Upper lobe of left lung (tissue), 6 donors: ENCODE measurements at regions not wholly inside any gene's neighbourhood (a gene's known extent, or its start where the extent isn't known, plus 50 kb on each side); places are given as distances from the start of the nearest gene placed in this dataset.

Source experiments
- ATAC-seq, 2 donors: fragments of 200-7000 bp; cut with Tn5 transposase; one replicate each; pipeline ENCODE4 v1.9.1; 2022; ENCODE audit warnings: mild to moderate bottlenecking in 2 of 2, moderate library complexity in 2 of 2; ENCODE audit not compliant: low FRiP score in 2 of 2
- DNase-seq, 2 donors: peaks; one replicate each; pipeline ENCODE4 v3.0.0-alpha.2; 2019 to 2020
- H3K27ac ChIP-seq, 4 donors: fragments of 200-600 bp; sonication (generic); one replicate each; pipeline ENCODE4 v1.5.1; 2016 to 2019
- H3K27me3 ChIP-seq, 4 donors: fragments of 200-600 bp; sonication (generic); one replicate each; pipeline ENCODE4 v1.5.1; 2017 to 2019
- H3K36me3 ChIP-seq, 4 donors: fragments of 200-600 bp; sonication (generic); one replicate each; pipeline ENCODE4 v1.5.1; 2016 to 2019
- H3K4me1 ChIP-seq, 4 donors: fragments of 200-600 bp; sonication (generic); one replicate each; pipeline ENCODE4 v1.5.1; 2018 to 2019
- H3K4me3 ChIP-seq, 4 donors: fragments of 200-600 bp; sonication (generic); one replicate each; pipeline ENCODE4 v1.5.1; 2017 to 2019; ENCODE audit warnings: mild to moderate bottlenecking in 2 of 4, moderate library complexity in 1 of 4
- H3K9me3 ChIP-seq, 4 donors: fragments of 200-600 bp; sonication (generic); one replicate each; pipeline ENCODE4 v1.5.1; 2018 to 2019
- CTCF ChIP-seq, 6 experiments: fragments of 450-650 bp in 4 of 6; fragments of 200-600 bp in 2 of 6; sonication (generic) in 2 of 6; IDR thresholded peaks; one replicate each; pipeline ENCODE4 v1.5.1; 2016 to 2019; ENCODE audit warnings: antibody characterized with exemption in 6 of 6
- EP300 ChIP-seq, 4 donors: sonication (generic); formaldehyde crosslinking; IDR thresholded peaks; one replicate each; pipeline ENCODE4 v1.5.1; 2017; ENCODE audit warnings: antibody characterized with exemption in 4 of 4, control low read depth in 2 of 4
- POLR2A ChIP-seq, 4 donors: fragments of 450-650 bp; IDR thresholded peaks; one replicate each; pipeline ENCODE4 v1.5.1; 2016 to 2017; ENCODE audit warnings: antibody characterized with exemption in 4 of 4, mild to moderate bottlenecking in 2 of 4
- POLR2AphosphoS5 ChIP-seq, 2 donors: sonication (generic); formaldehyde crosslinking; IDR thresholded peaks; one replicate each; pipeline ENCODE4 v1.5.1; 2017; ENCODE audit warnings: antibody characterized with exemption in 2 of 2
- WGBS, 2 donors: methylation state at CpG; one replicate each; pipeline ENCODE4 v1.1.5; 2017 to 2018; 5-methylcytosine and 5-hydroxymethylcytosine counted together
- donor health status: DM: no; HTN: no; CAD: no; lungs with moderate emphysema.
- donor health status: DM: no; HTN: yes; CAD: no; lungs with severe emphysema.

- Histone ChIP-seq H3K9me3 (peaks cover 0 to 7% (median 0%) of the 10 kb centered on the region in 4 donors), H3K27ac (no peak overlapping the region), H3K27me3 (no peaks in the 10 kb centered on the region), H3K4me1 (no peaks in the 10 kb centered on the region), H3K4me3 (no peak overlapping the region), H3K36me3 (no peaks in the 10 kb centered on the region)
- TF ChIP-seq CTCF (IDR thresholded peaks at IDR 0.05) (no peak), POLR2A (IDR thresholded peaks at IDR 0.05) (no peak), EP300 (IDR thresholded peaks at IDR 0.05) (no peak), POLR2AphosphoS5 (IDR thresholded peaks at IDR 0.05) (no peak)
- DNase-seq: no peak
- ATAC-seq: no peak
- WGBS, 2 donors: 74 to 91% methylated on average over 1 of the region's 1 CpG
These were observed 413.6 kb upstream of the SALL3 start for GRCh38 chr18:78566065-78566464.

- no peak for DNase-seq
- Histone ChIP-seq H3K27me3 (no peaks in the 10 kb centered on the region), H3K4me1 (no peaks in the 10 kb centered on the region), H3K27ac (no peak overlapping the region), H3K9me3 (peaks cover 0 to 7% (median 0%) of the 10 kb centered on the region in 4 donors), H3K4me3 (no peak overlapping the region), H3K36me3 (no peaks in the 10 kb centered on the region)
- 86 to 96% methylated on average over 2 to 8 of the region's 8 CpGs for WGBS, 2 donors
- no peak for ATAC-seq
- TF ChIP-seq EP300 (IDR thresholded peaks at IDR 0.05) (no peak), POLR2AphosphoS5 (IDR thresholded peaks at IDR 0.05) (no peak), POLR2A (IDR thresholded peaks at IDR 0.05) (no peak), CTCF (IDR thresholded peaks at IDR 0.05) (no peak)
These were observed 412.9 kb upstream of the SALL3 start for GRCh38 chr18:78566720-78567119.

- TF ChIP-seq EP300 (IDR thresholded peaks at IDR 0.05) (no peak), CTCF (IDR thresholded peaks at IDR 0.05) (no peak)
- Histone ChIP-seq H3K4me1 (no peaks in the 10 kb centered on the region), H3K9me3 (peaks cover 0 to 23% (median 11%) of the 10 kb centered on the region in 4 donors), H3K4me3 (no peak overlapping the region), H3K27ac (no peak overlapping the region), H3K27me3 (no peaks in the 10 kb centered on the region), H3K36me3 (no peaks in the 10 kb centered on the region)
- ATAC-seq: no peak
- DNase-seq: no peak
- WGBS, 2 donors: 92 to 93% methylated on average over 7 to 13 of the region's 13 CpGs
These were observed 408.4 kb upstream of the SALL3 start for GRCh38 chr18:78571063-78571785.

GRCh38 chr18:78571831-78572347 lies 407.7 kb upstream of the SALL3 start:
- ATAC-seq: peak in 1 of 2 donors; percentile 26
- no peak overlapping the region for H3K27ac ChIP-seq

More at GRCh38 chr18:78571831-78572347, 407.7 kb upstream of the SALL3 start:
- Histone ChIP-seq H3K4me1 (no peaks in the 10 kb centered on the region), H3K4me3 (no peak overlapping the region), H3K27me3 (no peaks in the 10 kb centered on the region), H3K36me3 (no peaks in the 10 kb centered on the region), H3K9me3 (peaks cover 0 to 23% (median 11%) of the 10 kb centered on the region in 4 donors)
- peak in 1 of 2 donors; percentile 68 for DNase-seq
- TF ChIP-seq EP300 (IDR thresholded peaks at IDR 0.05) (no peak), POLR2AphosphoS5 (IDR thresholded peaks at IDR 0.05) (no peak), CTCF (IDR thresholded peaks at IDR 0.05) (no peak), POLR2A (IDR thresholded peaks at IDR 0.05) (no peak)
- WGBS, 2 donors: 85 to 91% methylated on average over 15 to 17 of the region's 17 CpGs
